GM19452 (cell line): ENCODE measurements at regions not wholly inside any gene's neighbourhood (a gene's known extent, or its start where the extent isn't known, plus 50 kb on each side); places are given as distances from the start of the nearest gene placed in this dataset.

Experiments used
- ATAC-seq: cut with Tn5 transposase; IDR thresholded peaks from one replicate; pipeline ENCODE4 v1.9.1; 2021; ENCODE audit not compliant: unreplicated experiment

DNA sequence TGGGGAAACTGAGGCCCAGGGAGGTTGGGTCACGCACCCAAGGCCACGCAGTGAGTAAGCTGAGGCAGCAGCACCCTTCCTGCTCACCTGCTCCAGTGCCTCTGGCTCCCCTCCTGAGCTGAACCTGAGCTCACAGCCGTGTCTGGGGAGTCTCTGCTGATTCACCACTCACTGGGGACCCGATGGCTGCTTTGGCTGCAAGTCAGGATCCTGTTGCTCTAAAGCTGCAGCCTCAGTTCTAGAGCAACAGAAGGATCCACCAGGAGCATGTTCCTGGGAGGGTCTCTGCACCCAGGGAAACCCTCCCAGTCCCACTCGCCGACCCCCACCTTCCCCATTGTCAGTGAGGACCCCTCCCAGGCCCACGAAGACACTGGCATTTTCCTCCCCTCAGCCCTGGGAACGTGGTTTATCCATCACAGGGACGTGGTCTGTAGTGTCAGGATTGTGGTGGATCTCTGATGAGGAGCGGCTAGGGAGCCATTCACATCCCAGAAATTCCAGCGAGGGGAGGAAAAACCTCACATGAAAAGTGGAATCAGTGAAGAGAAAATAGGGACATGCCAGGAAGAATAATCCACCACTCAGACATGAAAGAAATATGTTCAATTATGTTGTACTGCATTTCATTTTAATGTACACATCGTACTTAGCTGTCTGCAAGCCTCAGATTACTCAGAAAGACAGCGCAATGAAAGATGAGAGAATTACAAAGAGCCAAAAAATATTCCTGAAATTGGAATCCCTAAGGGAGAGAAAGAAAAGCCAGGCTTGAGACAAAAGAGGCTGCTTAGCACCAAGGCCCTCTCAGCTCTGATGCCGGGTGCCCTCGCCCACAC lies 447.2 kb downstream of the MATN1 start:
- no peak for ATAC-seq

DNA sequence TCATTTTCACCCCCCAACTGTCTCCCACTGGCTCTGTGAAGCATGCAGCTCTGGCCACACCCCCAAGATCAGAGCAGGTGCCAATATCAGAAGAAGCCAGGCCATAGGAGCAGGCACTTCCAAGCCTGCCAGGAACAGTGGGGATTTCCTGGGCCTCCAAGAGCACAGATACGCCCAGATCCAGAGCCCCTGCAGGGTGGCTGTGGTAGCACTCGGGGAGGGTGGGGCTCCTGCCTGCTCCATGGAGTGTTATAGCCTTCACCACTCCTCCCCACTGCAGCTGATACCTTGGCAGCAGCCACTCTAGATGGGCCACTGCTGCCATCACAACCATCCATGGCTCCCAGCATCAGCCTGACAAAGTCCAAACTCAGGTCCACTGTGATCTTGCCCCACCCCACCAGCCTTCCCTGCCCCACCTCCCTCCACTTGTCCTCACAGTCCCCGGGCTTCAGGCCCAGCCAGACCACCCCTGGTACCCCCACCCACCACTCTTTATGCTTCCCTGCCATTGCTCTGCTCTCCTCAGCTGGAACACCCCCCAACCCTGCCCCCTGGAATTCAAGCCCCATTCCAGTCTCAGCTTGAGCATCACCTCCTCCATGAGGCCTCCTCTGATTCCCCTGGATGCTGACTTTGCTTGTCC lies 448.3 kb downstream of the MATN1 start:
- no peak for ATAC-seq

DNA sequence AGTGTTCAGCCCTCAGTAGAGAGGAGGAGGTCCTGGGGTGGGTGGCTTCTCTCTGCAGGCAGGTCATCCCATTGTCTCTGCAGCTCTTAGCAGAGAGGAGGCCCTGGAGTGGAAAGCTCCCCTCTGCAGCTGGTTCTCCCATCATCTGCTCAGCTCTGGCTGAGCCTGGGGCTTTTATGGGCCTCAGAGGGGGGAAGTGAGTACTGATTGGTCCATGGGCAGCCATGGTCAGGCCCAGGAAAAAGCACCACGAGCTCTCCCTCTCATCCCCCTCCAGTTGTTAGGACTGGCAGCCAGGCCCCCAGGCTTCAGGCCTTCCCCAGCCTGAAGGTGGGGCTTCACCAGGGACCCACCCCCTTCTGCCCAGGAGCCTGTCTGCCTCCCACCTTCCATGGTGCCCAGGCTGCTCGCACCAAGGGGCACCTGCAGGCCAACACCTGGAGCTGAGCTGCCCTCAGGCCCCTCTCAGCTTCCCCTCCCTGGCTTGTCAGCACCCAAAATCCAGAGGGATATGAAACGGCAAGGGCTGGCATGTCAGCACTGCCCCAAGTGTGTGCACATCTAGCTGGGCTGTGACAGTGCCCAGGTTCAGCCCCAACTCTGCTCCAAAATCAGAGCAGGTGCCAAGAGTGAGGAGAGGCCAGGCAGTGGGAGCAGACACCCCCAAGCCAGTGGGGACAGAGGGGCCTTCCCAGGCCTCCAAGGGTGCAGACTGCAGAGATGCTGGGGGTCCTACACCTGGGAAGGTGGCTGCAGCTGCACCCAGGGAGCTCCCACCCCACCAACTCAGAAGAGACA lies 449.0 kb downstream of the MATN1 start:
- ATAC-seq, result no peak

DNA sequence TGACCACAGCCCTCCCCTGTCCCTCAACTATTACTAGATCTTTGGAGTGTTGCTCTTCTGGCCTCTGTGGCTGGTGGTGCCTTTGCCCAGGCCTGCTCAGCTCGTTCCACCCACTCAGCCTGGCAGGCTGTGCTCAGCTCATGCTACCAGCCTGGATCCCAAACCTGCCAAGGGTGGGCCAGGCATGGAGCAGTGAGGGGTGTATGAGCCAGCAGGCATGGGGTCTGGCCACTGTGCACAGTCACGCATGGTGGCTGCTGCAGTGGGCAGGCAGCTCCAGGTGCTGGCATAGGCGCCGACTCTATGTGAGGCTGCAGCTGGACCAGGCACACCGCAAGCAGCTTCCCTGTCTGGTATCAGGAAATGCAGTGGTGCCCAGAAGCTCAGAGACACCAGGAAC lies 449.9 kb downstream of the MATN1 start:
- ATAC-seq, result no peak

DNA sequence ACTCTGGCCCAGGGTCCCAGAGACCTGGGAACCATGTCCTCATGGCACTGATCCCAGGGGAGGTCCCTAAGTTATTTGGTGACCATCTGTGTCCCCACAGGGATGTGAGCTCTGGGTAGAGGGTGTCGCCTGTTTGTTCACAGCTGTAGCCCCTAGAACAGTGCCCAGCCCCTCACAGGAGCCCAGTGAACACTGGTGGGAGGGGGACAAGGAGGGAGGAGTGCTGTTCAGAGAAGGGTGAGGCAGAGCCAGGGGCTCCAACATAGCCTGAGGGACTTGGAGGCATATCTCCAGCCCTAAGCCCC lies 450.4 kb downstream of the MATN1 start:
- no peak for ATAC-seq

DNA sequence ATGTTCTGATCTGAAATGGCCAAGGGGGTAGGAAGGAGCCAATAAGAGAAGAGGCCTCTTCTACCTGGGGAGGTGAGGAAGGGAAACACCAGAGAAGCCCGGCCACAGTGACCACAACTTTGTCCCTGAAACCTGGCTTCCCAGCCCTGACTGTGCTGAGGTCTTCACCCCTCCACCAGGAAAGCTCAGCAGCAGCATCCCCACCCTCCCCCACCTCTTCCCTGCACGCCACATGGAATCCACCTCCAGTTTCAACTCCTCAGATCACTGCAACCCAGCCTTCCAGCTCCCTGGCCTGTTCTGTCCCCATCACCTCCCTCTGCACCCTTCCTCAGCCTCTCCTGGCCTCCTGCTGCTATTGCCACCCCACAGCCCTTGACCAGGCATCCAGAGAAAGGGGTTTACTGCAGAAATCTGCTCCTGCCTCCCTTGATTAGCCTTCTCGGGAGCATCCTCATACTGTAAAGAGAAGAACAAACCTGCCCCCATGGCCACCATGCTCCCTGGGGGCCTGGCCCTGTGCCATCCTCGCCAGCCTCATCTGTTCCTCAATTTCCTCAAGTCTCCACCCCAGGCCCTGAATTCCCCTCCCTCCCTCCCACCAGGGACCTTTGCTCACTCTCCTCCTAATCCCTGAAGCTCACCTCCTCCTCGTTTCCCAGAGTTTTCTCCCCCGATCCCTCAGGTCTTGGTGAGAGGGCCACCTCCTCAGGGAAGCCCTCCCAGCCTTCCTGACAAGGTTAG lies 450.9 kb downstream of the MATN1 start:
- ATAC-seq, result no peak

DNA sequence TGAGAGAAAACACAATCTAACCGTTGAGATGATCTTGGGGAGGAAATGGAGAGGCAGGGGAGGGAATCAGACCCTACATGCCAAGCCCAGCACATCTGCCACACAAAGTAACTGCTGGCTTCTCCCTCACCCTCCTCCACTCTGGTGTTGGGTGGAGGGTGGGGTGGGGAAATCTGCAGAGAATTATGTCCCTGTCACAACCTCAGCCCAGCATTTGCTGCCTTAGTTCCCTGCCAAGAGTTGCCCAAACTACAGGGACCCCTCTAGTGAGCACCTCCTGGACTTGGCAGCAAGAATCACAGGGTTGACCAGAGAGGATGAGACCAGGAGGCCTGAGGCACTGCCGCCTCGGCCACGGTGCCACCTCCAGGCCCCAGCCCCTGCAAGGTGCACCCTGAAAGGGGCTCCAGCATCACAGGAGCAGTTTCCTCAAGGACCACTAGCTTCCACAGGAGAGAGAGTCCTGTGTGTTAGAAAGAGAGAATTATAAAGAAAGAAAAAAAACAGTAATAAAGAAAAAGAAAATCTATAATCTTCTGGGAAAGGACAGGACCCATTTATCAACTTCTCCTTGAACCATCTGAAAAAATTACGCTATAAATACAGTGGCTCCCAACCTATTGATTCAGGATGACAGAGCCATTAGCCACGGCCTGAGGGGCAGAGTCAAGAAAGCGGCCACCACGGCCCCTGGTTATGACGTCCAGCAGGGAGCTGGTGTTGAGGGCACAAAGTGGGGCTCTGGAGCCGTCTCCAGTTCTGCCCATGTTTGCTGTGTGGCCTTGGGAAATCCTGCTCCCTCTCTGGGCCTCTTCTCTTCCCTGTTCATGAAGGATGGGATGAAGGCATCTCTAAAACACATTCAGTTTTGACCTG lies 451.7 kb downstream of the MATN1 start:
- no peak for ATAC-seq

DNA sequence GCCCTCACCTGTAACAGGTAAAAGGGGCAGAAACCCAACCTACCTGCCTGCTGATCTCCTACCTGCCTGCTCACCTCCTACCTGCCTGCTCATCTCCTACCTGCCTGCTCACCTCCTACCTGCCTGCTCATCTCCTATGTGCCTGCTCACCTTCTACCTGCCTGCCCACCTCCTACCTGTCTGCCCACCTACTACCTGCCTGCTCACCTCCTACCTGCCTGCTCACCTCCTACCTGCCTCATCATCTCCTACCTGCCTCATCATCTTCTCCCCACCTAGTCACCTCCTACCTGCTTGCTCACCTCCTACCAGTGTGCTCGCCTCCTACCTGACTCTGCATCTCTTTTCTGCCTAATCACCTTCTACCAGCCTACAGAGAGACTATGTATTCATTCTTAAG lies 452.9 kb downstream of the MATN1 start:
- ATAC-seq, result no peak

DNA sequence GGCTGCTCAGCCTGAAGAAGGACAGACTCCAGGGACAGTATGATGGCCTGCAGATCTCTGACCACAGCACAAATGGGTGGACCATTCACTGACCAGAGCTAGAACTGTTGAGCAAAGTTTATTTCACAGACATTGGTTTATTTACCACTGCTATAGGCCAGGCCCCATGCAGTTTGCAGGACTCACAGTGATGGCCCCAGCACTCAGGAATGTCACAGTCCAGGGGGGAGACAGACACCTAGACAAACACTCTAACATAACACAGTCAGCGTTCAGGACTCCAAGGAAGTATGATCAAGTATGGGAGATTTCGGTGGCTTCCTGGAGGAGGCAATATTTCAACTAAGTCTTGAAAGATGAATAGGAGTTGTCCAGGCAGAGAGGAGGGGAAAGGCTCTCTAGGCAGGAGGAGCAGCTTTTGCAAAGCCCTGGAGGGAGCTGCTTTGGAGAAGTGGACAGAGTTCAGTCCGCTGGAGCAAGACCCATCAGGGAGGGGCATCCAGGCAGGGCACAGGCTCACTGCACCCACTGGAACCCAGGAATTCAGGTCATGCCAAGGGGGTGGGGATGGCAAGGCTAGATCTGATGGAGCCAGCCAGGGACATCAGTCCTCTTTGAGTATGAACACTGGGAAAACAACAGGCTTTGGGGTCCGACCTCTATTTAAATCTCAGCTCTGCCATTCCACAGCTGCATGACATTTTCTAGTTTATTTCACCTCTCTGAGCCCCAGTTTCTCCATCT lies 454.3 kb downstream of the MATN1 start:
- no peak for ATAC-seq

DNA sequence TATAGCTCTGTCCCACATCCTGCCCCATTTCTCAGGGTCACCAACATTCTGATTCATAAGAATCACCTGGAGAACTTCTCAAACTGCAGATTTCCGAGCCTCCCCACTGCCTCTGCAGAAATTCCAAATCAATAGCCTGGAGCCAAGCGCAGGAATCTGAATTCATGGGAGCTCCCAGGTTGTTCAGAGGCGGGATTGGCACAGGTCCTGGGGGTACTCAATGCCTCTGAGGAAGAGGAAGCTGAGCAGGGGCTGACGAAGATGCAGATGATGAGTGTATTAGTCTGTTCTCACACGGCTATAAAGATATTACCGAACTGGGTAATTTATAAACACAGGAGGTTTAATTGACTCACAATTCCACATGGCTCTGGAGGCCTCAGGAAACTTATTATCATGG lies 455.5 kb downstream of the MATN1 start:
- no peak for ATAC-seq

DNA sequence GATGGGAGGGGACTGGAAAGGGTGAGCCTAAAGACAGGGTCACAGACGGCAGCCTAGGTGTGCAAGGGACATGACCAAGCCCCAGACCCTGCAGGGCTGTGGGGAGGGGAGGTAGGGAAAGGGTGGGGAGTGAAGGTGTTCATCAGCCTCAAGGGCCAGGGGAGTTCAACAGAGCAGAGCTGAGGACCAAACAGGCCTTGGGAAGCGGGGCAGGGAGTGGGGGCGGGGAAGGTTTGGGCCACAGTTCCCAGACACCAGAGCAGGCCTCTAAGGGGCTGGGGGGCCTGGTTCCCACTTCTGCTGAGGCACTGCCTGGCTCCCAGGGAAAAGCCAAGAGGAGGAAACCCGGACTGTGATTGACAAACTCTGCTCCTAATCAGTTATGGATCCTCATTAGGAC lies 456.3 kb downstream of the MATN1 start:
- no peak for ATAC-seq

DNA sequence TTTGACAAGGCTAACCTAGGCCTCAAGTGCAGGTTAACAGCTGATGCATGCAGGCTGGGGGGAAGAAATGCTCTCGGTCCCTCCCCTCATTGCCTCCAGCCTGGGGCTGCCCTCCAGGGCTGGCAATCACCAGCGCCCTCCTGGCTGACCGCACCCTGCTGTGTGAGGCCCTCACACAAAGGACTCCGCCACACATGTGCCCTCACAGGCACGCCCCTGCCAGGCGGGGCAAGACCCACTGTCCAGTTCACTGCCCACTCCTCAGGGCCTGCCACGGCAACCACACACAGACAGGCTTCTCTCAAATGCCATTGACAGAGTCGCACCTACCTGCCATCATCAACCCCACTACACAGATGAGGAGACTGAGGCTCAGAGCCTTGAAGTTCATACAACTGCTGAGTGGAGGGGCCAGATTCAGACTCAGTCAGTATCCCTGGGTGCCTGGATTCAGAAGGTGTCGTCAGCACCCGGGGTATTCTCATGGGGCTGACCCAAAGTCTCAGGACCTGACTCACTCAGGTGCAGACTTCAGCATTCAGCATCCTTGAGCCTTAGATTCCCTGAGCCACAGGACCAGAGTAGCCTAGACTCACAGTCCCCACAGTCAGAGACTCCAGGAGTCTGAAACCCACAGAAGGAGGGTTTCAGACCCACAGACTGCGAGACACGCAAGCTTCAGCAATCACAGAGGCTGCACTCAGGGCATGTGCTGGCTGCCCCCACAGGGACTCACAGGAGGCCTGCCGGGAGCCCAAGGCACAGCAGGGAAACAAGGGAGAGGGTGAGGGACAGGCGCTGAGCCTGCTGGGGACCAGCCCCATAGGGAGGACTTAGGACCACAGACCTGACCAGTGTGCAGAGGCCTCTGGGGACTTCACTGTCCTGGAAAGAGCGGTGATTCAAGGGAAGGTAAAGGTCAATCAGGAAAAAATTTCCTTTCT lies 458.0 kb downstream of the MATN1 start:
- ATAC-seq, result no peak

DNA sequence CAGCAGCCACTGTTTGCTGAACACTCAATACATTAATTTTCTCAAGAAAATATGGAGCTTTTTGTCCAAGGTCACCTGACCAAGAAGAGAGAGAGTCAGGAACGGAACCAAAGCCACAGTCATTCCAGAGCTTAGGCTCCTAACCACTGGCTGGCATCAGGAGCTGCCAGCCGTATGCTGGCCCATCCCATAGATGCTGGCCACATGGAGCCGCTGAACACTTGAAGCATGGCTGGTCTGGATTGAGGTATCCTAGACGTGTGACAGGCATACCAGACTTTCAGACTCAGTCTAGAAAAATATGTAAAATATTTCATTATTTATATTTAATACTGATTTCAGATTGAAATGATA lies 458.7 kb downstream of the MATN1 start:
- ATAC-seq, result no peak

DNA sequence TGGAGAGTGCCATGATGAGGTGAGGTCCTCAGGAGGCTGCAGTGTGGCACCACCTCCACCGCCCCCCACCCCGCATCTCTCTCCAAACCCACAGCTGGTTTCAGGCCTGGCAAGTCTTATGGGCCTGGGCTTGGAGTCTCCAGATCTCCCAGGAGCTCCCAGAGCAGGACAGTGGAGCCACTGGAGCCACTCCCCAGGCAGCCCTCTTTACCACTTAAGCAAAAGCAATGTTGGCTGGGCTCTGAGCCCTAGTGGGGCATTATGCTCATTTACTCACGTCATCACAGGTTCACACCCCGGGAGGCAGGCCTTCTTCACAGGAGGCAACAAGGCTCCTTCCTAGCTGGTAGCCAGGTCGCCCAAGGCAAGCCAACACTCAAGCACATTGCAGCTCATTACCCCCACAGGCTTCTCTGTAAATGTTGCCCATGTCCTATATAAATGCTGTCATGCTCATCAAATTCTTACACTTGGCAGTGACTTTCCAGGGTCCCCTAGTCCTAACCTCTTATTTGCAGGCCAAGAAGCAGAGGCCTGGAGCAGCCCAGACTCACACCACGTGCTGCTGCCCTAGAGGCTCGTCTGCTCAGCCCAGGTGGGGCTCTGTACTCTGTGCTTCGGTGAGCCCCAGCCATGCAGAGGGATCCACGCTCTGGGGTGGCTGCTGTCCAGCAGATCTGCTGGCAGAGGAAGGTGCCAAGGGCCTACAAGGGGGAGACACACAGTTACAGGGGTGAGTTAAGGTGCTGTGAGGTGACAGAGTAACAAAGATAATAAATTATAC lies 459.3 kb downstream of the MATN1 start:
- ATAC-seq, result no peak

DNA sequence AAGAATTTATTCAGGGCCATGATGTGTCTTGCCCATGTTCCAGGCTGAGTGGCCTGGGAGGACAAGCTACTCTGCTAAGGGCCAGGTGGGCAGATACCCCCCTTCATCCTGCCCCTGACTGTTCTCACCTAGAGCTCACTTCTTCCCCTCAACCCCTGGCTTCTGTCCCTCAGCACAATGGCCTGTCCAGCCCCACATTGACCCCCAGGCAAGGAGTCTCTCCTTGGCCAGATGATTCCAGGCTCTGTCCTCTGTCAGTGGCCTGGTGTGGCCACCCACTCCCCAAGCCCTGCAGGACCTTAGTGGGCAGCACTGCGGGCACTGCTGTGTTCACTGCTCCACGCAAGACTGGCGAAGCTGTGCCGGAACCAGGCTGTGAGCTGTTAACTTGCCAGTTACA lies 460.0 kb downstream of the MATN1 start:
- ATAC-seq, result no peak

DNA sequence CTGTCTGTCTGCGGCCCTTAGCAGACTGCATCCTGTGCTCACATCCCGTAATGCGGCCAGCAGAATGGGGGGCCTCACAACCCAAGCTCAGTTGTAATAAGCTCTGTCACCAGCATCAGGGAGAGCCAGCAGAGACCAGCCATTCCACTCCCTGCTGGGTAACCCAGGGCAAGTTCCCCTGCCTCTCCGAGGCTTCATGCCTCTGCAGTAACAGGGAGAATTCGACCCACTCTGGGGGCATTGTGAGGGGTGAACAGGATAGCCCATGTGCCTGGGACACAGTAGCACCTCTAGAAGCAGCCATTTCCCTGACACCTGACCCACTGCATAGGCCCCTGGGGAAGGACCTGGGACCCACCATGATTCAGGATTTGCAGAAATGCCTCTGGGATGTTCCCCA lies 461.2 kb downstream of the MATN1 start:
- no peak for ATAC-seq

DNA sequence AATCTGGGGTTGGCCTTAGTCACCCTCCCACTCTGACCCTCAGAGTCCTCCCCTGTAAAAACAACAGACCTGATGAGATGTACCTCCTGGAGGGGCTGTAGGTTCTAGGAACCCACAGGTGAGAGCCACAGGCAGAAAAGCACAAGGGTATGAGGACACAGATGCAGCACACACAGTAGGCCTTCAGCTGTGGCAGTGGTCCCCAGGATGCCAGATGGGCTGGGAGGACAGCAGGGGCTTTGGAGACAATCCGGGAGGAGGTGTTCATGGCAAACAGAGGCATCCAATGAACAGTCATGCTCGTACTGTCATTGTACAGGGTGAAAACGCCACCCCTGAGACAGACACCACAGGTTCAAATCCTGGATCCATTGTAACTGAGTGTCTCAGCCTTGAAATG lies 463.1 kb downstream of the MATN1 start:
- no peak for ATAC-seq

DNA sequence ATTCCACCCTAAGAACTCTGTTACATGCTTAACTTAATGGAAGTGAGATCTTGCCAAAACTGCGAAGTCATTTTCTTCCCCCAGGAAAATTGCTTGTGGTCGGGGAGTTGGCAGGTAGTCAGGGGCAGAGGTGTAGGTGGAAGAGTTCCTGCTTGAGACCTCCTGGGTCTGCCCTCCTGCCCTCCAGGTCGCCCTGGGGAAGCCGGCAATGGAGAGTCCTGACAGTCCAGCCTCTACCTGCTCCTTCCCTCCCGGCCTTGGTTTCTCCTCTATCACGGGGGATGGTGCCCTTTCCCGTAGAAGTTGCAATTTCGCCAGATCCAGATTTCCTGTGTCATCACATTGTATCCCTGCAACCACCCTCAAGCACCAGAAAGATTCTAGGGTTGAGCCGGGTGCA lies 463.8 kb downstream of the MATN1 start:
- no peak for ATAC-seq
